ENCODE measurements at regions not wholly inside any gene's neighbourhood (a gene's known extent, or its start where the extent isn't known, plus 50 kb on each side); places are given as distances from the start of the nearest gene placed in this dataset.

- no peak for TF ChIP-seq CTCF (IDR thresholded peaks at IDR 0.05; ENCODE audit: low read depth, low read length, missing control alignments)
These were observed 154.8 kb upstream of the APCDD1 start for GRCh38 chr18:10299643-10300042.

DNA sequence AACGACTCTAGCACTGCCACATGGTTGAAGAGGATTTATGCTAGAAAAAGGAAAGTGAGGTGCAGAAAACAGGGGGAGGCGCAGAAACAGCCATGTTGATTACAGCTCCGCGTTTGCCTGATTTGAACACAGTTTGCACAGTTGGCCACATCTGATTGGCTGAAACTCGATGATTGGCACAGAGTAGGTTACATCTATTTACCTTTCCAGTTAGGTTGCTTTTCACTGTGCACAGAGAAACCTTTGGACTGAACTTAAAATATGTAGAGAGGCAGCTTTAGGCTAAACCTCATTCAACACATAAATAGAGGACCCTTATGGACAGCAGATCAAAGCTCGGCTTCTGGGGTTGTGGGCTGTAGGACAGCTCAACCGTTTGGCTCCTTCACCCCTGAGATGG, 153.7 kb upstream of the APCDD1 start:
- no peak overlapping the region for H3K4me3 ChIP-seq (ENCODE audit: low read depth, low read length)
- no peaks in the 10 kb centered on the region for H3K27me3 ChIP-seq (replicated peaks)
- no peak overlapping the region for H3K27ac ChIP-seq
- H3K36me3 ChIP-seq (replicated peaks): no peaks in the 10 kb centered on the region
- in situ Hi-C loops (cut with HindIII; ENCODE audit: low pct_ligation_motif_present, low sequenced_read_pairs): no loop called here
- no peak for TF ChIP-seq CTCF (IDR thresholded peaks at IDR 0.05; ENCODE audit: low read depth, low read length, missing control alignments)
- DNase-seq: no peak

More at GRCh38 chr18:10299643-10300042, 154.8 kb upstream of the APCDD1 start:
- no peak for DNase-seq
- in situ Hi-C loops (cut with HindIII; ENCODE audit: low pct_ligation_motif_present, low sequenced_read_pairs): no loop called here
- Histone ChIP-seq H3K27me3 (replicated peaks) (no peaks in the 10 kb centered on the region), H3K27ac (no peak overlapping the region), H3K36me3 (replicated peaks) (no peaks in the 10 kb centered on the region), H3K4me3 (ENCODE audit: low read depth, low read length) (no peak overlapping the region)

DNA sequence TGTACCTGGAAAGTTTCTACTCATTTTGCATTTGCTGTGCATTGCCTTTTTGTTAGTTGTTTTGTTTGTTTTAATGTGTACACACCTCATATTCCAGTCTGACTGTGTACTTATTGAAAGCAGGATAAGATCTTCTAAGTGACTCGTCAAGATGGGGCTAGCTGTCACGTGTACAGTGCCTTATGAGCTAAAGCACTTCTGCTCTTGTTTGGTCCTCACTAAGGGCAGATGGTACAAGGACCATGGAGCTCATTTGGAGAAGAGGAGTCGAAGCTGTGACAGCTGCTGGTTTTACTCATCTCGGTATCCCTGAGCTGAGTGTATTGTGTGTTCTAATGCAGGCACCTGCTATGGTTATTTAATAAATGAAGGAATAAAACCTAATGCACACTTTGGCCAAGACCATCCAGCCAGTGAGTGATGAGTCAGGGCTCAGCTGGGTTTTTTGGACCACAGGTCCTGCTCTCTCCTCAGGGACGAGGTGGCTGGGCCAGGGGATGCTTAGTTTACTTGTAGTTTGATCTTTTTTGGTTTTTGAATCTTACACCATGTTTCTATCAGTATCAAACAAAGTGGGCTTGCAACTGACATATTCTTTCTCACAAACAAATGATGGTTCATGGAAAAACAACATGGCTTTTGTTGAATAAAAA, 152.5 kb upstream of the APCDD1 start:
- in situ Hi-C loops (cut with HindIII; ENCODE audit: low pct_ligation_motif_present, low sequenced_read_pairs): no loop called here
- Histone ChIP-seq H3K4me3 (ENCODE audit: low read depth, low read length) (no peak overlapping the region), H3K36me3 (replicated peaks) (no peaks in the 10 kb centered on the region), H3K27ac (no peak overlapping the region), H3K27me3 (replicated peaks) (no peaks in the 10 kb centered on the region)
- no peak for TF ChIP-seq CTCF (IDR thresholded peaks at IDR 0.05; ENCODE audit: low read depth, low read length, missing control alignments)
- no peak for DNase-seq

DNA sequence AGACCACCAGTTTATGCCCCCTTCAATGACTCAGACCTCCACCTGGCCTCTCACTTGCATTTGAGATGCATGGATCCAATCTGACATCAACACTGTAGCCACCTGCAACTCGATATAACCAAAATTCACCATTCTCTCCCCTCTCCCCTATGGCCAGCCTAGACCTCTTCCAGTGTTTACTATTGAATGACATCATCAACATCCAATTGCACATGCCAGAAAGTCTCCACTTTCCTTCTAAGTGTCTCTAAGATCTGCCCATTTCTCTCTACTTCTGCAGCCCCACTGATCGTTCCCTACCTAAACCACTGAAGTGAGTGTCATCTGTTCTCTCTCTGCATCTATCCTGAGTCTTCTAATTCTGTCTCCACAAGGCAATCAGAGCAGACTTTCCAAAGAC, 151.3 kb upstream of the APCDD1 start:
- TF ChIP-seq CTCF (IDR thresholded peaks at IDR 0.05; ENCODE audit: low read depth, low read length, missing control alignments): no peak
- Histone ChIP-seq H3K27ac (no peak overlapping the region), H3K36me3 (replicated peaks) (no peaks in the 10 kb centered on the region), H3K27me3 (replicated peaks) (no peaks in the 10 kb centered on the region), H3K4me3 (ENCODE audit: low read depth, low read length) (no peak overlapping the region)
- DNase-seq: no peak
- in situ Hi-C loops (cut with HindIII; ENCODE audit: low pct_ligation_motif_present, low sequenced_read_pairs): no loop called here

DNA sequence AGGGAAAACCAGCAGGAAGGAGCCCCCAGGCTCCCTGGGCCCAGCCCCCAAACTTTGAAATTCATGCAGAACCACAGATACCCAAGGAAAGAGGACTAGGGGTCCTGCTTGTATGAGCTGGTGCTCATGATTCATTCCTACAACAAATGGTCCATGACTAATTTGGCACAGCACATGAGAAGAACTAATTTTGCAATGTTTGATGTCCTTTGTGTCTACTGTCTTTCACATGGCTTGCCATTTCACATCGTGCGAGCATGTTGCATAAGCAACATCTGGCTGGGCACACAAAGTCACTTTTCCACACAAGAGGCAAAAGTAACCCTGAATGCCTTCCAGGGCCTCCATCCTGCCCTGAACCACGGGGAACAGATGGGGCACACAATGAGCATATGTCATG, 149.6 kb upstream of the APCDD1 start:
- Histone ChIP-seq H3K36me3 (replicated peaks) (no peaks in the 10 kb centered on the region), H3K27me3 (replicated peaks) (no peaks in the 10 kb centered on the region), H3K27ac (no peak overlapping the region), H3K4me3 (ENCODE audit: low read depth, low read length) (no peak overlapping the region)
- in situ Hi-C loops (cut with HindIII; ENCODE audit: low pct_ligation_motif_present, low sequenced_read_pairs): no loop called here
- no peak for DNase-seq
- TF ChIP-seq CTCF (IDR thresholded peaks at IDR 0.05; ENCODE audit: low read depth, low read length, missing control alignments): no peak

GRCh38 chr18:10306779-10307178, 147.7 kb upstream of the APCDD1 start:
- in situ Hi-C loops (cut with HindIII; ENCODE audit: low pct_ligation_motif_present, low sequenced_read_pairs): no loop called here

More at GRCh38 chr18:10306779-10307178, 147.7 kb upstream of the APCDD1 start:
- H3K27ac ChIP-seq: no peak overlapping the region
- H3K4me3 ChIP-seq (ENCODE audit: low read depth, low read length): no peak overlapping the region
- no peaks in the 10 kb centered on the region for H3K36me3 ChIP-seq (replicated peaks)
- DNase-seq: no peak
- TF ChIP-seq CTCF (IDR thresholded peaks at IDR 0.05; ENCODE audit: low read depth, low read length, missing control alignments): no peak
- H3K27me3 ChIP-seq (replicated peaks): no peaks in the 10 kb centered on the region

Data from brain microvascular endothelial cell (primary cell).